Hematopoietic multipotent progenitor cell treated with erythropoietin and hydrocortisone succinate and interleukin-3 and kit ligand, for 17 days (in vitro differentiated cells): ENCODE measurements at regions not wholly inside any gene's neighbourhood (a gene's known extent, or its start where the extent isn't known, plus 50 kb on each side); places are given as distances from the start of the nearest gene placed in this dataset.

ENCODE experiments used
- DNase-seq: peaks from one replicate; pipeline ENCODE4 v3.0.0-alpha.2; 2015; ENCODE audit warnings: low spot score

GRCh38 chr20:22226849-22227700, 357.3 kb downstream of the FOXA2 start:
- no peak for DNase-seq

GRCh38 chr20:22223236-22223635, 361.1 kb downstream of the FOXA2 start:
- DNase-seq, result no peak

DNA sequence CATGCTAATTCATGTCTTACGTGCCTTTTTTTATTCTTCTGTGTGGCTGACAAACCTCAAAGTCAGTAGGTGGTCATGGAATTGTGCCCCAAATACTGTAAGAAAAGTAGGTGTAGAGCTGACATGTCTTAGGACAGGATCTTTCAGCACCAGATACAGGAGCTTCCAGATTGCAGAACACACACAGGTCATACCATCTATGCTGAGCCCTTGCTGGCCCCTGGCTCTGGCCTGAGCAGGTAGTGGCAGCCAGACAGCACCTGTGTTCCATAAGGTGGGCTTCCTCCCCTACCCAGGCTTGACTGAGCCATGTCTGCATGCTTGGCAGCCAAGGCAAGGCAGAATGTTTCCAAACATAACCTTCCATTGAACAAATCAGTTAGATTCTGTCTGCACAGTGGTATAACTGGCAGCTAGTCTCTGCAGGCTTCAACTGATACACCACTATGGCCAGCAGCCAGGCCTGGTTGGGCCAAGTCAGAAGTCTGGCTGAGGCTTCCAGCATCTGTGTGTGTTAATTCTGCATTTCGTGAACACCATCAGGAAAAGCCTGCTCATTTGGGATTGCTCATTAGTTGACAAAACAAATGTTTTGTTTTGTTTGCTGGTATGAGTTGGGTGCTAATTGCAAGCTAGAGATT, 366.5 kb downstream of the FOXA2 start:
- DNase-seq, result no peak

DNA sequence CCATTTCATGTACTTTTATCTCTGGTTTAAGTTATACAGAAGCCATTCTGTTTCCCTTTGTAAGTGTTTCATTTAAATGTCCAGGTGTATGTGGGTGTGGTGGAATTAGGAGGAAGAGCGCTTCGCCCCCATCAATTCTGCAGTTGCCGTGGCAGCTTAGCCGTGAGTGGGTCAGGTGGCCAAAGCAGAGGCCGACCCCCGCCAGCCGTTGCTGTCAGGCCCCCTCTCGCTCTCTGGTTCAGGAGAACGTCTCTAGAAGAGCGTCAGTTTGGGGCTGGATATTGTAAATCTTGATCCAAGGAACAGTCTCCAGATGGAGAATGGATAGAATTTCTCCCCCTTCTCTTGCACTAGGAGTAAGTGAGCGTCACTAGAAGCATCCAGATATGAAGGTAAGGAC, 367.4 kb downstream of the FOXA2 start:
- DNase-seq, result no peak

- DNase-seq, result no peak
These were observed 370.1 kb downstream of the FOXA2 start for GRCh38 chr20:22214296-22214695.

DNA sequence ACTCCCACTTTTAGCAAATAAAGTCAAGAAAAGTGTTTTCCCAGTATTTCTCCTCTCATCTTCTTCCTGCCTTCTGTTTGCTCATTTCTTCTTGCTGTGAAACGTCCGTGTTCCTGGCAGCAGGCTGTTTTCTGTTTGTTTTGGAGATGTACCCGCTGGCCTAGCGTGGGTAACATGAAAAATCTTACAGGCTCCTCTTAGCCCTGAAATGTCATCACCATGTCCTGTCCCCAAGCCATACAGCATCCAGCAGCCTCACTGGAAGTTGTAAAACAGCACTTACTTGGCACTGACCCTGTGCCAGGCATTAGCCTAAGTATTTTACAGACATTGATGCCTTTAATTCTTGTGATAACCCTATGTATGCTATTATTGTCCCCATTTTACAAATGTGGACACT, 371.1 kb downstream of the FOXA2 start:
- no peak for DNase-seq

DNA sequence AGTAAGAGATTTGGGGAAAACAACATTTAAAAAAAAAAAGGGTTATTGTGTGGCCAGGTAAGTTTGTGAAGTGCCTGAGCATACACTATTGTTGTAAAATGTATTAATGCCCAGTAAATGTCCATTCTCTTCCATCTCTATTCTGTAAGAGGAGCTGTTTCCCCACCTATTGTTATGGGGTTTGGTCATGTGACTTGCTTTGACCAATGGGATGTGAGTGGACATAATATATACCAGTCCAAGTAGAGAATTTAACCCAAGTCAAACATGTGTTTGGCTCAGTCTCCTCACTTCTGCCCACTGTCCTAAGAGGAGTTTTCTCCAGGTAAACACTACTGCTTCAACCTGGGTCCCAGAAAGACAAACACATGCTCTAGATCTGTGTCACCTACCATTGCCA, 377.1 kb downstream of the FOXA2 start:
- no peak for DNase-seq

DNA sequence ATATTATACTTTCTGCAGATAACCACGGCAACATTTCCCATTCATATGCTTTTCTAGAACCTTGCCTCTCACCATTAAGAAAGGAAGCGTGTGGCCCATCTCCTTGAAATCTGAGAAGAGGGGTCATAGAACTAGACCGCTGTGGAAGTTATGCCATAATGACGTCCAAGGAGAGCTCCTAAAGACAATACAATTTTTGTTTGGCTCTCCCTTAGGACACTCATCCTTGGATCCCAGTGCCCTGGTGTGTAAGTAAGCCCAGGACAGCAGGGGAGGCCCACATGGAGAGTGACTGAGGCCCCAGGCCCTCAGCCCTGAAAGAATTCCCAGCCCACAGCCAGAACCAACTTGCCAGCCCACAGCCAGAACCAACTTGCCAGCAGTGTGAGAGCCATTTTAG, 379.6 kb downstream of the FOXA2 start:
- no peak for DNase-seq

DNA sequence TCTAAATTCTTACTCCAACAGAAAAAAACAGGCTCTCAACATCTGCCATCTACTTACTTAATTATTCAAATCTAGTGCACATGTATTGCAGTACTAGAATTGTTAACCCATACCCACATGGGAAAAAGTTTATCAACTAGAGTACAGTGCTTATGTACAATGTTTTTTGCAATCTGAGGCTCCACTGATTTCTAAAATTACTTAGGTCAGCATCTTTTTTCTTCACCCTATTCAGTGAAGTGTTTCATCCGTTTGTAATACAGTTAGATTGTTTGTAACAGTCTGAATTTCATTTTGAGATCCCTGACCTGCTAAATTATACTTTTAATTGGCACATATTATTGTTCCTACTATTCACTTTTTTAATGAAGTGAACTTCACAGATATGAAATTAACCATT, 402.2 kb downstream of the FOXA2 start:
- DNase-seq, result no peak

DNA sequence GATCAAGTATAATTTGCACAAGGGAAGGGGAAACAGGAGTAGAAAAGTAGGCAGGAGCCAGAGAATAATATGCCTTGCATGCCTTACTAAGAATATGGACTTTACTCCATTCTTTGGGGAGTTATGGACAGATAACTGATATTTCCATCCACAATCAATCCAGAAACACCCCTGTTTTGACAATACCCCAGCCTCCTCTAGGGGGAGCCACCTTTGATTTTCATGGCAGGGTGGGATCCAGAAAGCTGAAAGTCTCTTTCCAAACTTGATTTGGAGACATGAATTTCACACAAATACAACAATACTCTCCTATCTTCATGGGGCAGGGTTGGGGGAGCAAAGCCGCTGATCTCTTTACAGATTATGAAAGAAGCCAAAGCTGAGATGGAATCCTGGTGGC, 404.1 kb downstream of the FOXA2 start:
- no peak for DNase-seq

GRCh38 chr20:22160101-22160652, 424.2 kb downstream of the FOXA2 start:
- no peak for DNase-seq

DNA sequence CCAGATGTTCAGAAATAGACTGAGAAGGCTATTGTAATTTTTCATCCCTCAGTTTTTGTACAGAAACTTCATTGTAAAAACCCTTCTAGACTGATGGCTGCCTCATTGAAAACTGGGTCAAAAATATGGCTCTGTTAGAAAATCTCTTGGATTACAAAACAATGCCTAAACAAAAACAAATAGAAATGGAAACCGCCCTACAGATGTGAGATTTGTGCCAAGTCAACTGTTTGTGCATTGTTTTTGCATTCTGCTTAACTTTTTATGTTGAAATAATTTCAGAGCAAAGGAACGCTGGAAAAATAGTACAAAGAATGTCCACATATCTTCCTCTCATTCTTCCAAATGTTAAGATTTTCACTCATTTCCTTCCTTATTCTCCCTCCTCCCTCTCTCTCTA, 425.1 kb downstream of the FOXA2 start:
- DNase-seq, result no peak

GRCh38 chr20:22127587-22127986, 422.1 kb downstream of the PAX1 start:
- DNase-seq, result no peak

DNA sequence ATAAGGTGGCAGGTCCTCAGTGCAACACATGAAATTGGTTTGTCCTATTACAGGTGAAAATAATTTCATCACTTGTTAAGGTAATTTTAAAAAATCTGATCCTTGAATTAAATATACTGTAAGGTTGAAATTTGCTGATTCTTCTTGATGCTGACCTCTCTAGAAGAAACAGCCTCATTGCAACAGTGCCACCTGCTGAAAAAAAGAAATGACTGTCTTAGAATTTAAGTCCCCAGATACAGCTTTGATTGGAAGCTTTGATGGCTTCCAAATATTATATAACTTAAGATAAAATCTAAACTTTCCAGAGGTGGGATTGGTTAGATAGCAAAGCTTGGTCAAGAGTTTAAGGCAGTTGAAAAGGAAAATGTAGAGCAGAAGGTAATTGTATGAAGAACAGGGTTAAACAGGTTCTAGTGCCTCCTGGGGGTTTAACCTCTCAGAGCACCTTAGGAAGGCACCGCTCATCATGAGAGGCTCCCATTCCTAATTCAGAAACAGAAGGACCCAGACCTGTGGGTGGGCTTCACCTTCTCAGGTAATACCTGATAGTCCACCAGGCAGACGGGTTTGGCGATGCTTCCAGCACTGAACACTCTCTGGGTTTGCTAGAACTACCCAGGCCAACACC, 401.0 kb downstream of the PAX1 start:
- no peak for DNase-seq

- no peak for DNase-seq
These were observed 396.1 kb downstream of the PAX1 start for GRCh38 chr20:22101606-22102005.

GRCh38 chr20:22100686-22101085, 395.2 kb downstream of the PAX1 start:
- DNase-seq, result no peak

- no peak for DNase-seq
These were observed 393.9 kb downstream of the PAX1 start for GRCh38 chr20:22099348-22099747.

- no peak for DNase-seq
These were observed 393.0 kb downstream of the PAX1 start for GRCh38 chr20:22098511-22098910.

DNA sequence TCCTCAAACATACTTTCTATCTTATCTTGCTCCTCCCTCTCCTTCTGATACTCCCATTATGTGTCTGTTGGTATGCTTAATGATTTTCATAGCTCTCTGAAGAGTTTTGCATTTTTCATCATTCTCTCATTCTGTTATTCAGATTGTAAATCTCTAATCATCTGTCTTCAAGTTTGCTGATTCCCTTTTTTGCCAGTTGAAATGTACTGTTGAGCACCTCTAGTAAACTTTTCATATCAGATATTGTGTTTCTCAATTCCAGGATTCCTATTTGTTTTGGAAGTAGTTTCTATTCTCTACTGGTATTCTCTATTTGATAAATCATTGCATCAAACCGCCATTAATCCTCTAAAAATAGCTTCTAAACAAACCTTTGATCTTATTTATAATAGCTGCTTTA, 387.7 kb downstream of the PAX1 start:
- DNase-seq, result no peak

DNA sequence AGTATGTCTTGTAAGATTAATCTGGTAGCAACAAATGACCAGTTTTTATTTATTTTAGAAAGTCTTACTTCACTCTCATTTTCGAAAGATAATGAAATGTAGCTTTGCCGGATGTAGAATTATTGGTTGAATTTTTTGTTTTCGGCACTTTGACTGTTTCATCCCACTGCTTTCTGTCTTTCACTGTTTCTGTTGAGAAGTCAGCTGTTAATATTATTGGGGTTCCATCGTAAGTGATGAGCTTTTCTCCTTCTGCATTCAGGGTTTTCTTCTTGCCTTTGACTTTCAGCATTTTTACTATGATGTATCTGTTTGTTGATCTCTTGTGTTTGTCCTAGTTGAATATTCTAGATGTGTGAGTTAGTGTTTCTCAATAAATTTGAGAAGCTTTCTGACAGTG, 383.4 kb downstream of the PAX1 start:
- DNase-seq, result no peak

DNA sequence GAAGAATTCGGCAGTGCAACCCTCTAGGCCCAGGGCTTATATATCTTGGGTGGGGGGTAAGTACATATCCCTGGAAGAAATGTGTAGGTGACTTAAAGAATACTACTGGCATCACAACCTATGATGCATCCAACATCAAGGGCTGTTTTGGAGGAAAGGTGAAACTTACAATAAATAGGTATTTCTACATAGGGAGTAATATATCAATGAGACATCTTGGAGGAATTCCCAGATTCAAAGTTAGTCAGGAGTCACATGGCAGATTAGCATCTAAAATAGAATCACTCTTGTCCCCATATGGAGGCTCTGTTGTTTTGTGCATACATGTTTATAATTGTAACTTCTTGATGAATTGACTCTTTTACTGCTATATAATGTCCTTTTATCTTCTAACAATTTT, 375.5 kb downstream of the PAX1 start:
- no peak for DNase-seq

GRCh38 chr20:22074635-22075034, 369.2 kb downstream of the PAX1 start:
- DNase-seq, result no peak

DNA sequence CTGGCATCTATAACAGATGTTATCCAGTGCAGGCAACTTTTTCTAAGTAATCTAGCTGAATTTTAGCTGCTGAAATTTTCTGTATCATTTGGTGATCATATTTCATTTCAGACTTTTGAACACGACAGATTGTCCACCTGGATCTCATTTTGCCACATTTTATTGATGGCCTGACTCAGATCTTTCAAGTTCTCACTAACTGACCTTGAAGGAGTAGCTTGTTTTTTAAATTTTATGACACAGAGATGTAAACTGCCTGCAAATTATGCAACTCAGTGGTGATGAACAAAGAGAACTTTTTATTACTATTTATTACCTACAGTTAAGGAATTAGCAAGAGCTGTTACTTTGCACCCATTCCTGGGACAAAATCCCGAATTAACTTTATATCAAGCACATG, 366.4 kb downstream of the PAX1 start:
- no peak for DNase-seq
